ENCODE measurements at regions not wholly inside any gene's neighbourhood (a gene's known extent, or its start where the extent isn't known, plus 50 kb on each side); places are given as distances from the start of the nearest gene placed in this dataset.
"Not testable (repeated sequence)": the region's sequence is repeated elsewhere in the genome, so short reads cannot be mapped to it uniquely, and the experiment has no call there.

DNA sequence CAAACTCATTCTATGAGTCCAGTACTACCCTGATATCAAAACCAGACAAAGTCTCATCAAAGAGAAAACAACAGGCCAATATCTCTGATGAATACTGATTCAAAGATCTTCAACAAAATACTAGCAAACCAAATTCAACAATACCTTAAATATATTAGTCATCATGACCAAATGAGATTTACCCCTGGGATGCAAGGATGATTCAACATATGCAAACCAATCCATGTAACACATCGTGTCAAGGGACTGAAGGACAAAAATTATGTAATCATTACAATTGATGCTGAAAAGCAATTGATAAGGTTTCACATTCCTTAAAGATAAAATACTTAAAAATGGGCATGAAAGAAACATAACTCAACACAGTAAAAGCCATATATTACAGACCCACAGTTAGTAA lies 1476.9 kb downstream of the SI start:
- no peak for DNase-seq

DNA sequence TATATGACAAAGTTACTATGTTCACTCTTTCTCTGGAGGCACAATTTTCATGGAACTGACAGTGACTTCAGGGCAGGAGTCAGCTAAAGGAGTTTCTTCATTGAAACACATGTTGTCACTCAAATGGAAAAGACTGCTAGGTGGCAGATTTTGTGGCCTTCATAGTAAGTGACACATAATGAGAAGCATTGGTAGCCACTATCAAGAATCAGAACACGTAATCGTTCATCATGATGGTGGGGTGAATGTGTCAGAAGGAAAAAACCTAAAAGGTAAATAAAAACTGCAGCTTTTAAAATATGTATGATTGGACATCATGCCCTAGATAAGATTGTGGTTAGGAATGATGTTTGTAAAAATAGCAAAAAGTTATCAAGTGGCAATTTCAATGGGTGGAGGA lies 1491.0 kb downstream of the SI start:
- no peak for DNase-seq

DNA sequence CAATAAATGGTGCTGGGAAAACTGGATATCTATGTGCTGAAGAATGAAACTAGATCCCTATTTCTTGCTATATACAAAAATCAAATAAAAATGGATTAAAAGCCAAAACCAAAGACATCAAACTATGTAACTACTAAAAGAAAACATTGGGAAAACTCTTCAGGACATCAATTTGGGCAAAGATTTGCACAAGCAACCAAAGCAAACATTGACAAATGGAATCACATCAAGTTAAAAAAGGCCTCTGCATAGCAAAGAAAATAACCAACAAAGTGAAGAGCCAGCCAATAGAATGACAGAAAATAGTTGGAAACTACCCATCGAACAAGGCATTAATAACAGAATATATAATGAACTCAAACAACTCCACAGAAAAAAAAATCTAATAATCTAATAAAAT lies 1495.3 kb downstream of the SI start:
- DNase-seq, result no peak

DNA sequence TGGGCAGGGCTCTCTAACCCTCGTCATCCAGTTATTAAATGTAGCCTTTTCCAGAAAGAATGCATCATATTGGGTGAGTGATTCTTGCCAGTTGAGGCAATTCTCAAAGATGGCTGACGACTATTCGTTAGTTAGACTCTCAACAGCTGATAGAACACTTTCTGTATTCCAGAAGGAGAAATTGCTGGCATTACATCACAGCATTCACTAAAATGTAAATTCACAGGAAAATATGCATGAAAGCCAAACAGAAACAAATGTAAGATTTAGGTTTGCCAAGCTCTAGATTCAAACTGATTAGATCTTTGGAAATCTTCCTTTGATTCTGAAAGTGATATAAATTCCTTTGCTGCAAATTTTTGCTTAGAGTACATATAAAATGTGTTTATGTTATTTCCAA lies 1501.0 kb downstream of the SI start:
- no peak for DNase-seq

DNA sequence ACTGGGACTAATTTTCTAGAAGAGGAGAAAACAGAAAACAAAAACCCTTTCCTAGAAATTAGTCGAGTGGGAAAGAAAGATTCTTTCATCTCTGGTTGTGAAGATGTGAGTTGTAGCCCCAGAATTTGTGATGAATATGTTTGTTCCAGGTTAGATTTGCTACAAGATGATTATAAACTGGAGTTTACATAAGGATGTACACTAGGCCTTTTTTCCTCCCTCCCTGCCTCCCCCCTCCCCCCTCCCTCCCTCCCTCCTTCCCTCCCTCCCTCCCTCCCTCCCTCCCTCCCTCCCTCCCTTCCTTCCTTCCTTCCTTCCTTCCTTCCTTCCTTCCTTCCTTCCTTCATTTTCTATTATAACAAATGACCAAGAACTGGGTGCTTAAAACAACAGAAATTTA lies 1502.0 kb downstream of the SI start:
- no peak for DNase-seq

DNA sequence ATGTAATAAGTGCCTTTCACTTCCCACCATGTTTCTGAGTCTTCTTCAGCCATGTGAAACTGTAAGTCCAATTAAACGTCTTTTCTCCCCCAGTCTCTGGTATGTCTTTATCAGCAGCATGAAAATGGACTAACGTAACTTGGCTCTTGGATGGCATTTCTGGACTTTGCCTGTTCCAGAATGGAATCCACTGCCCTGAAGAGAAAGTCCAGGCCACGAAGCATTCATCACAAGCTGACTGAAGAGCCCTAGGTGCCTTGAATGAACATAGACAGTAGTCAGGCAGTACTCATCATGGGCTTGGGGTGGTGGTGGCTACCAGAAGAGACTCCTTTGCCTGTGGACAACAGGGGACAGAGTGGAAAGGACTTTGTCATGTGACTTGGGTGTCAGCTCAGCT lies 1505.0 kb downstream of the SI start:
- DNase-seq, result no peak

DNA sequence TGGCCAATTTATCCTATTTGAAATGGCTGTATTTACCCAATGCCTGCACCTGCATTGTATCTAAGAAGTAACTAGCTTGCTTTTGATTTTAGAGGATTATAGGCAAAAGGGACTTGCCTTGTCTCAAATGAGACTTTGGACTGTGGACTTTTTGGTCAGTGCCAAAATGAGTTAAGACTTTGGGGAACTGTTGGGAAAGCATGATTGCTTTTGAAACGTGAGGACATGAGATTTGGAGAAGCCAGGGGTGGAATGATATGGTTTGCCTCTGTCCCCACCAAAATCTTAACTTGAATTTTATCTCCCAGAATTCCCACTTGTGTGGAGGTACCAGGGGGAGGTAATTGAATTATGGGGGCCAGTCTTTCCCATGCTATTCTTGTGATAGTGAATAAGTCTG lies 1505.4 kb downstream of the SI start:
- no peak for DNase-seq

DNA sequence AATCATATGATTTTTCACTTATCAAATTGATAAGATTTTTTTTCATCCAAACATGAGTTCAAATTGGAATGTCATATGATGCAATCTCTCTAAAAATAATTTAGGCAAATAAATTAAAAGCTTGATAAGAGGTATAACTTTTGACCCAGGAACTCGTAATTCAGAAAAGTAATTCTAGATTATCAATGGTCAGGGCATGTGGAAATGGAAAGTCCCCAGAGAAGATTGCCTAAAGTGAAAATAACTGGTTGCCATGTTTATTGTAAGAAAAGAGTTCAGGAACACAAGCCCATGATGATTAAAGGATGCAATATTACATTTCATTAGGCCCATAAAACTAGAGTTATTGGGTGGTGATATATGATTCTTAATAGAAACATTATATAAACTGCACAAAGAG lies 1514.8 kb downstream of the SI start:
- DNase-seq, result no peak

DNA sequence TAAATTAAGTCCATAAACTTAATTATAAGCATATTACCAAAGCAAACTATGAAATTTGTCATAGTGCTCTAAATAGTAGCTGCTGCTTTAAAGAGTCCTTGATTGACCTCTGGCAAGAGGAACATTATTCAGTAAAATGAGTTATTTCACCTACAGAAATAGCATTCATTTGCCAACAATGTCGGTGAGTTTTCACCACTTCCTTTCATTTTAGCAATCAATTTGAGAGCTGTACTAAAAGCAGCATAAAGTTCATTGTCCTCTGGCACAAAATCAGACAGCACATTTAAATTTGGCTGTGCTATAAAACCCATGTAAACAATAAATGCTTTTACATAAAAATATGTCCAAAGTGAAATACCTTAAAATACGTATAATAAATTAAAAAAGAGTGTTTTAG lies 1515.7 kb downstream of the SI start:
- no peak for DNase-seq

DNA sequence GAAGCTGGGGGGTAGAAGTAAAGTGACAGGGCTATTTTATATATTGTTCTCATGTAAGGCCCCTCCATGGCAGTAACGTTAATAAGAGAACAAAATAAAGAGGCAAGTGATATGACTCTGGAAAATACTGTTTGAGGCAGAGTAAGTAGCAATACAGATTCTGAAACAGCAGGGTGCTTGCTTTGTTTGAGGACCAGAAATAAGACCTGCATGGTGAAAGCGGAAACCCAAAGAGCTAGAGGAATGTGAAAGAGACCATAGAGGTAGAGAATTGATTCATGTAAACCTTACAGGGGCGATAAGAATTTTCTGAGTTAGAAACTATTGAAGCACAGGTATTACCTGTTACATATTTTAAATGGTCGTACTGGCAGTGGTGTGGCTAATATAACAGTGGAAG lies 1517.1 kb downstream of the SI start:
- no peak for DNase-seq

DNA sequence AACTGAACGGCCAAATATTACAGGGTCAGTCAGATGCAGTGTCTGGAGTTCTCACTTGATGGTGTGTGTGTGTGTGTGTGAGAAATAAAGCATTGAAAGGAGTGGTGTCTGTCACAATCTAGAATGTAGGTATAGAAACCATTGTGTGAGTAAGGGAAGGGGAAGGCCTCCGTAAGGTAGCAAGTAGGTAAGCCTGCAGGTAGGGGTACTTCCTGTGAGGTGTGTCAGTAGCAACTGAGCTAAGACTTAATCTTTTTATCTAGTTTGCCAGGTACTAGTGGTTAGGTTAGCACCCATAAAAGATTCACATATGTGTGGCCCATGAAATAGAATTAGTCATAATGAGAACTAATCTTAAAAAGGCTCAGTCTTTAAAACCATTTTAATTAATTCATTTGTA lies 1517.8 kb downstream of the SI start:
- DNase-seq, result no peak

DNA sequence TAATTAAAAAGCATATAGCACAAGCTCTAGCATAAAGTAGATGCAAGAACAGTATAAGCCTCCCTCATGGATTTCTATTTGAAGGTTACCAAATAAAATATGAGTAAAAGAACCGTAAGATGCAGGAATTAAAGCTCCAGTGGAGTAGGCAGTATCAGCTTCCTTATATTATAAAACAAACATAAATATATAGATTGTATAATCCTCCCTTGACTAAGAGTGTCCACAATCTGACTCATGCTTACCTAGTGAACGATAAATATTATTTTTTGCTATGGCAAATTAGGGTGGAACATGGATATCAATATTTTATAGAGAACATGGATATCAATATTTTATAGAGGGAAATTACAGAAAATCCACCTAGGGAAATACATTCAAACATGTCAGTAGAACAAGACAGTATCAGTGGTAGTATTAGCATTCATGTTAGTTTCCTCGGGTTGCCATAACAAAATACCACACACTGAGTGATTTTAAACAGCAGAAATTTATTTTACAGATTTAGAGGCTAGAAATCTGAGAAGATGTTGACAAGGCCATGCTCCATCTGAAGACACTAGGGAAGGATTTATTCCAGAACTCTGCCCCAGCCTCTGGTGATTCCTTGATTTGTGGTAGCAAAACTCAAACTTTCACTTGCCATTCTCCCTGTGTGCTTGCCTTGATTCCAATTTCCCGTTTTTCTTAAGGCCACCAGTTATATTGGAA lies 1521.3 kb downstream of the SI start:
- no peak for DNase-seq

DNA sequence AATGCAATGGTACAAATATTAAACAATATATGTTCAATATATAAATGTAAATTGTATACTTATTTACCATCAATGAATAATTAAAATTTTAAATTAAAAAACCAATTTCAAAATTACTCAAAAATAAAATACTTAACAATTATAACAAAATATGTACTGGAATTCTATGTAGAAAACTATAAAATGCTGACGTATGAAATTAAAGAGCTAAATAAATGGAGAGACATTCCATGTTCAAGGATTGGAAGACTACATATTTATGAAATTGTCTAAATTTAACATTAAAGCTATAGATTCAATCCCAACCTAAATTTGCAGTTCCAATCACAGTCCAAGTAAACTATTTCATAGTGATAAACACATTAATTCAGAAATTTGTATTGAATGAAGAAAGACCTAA lies 1522.4 kb downstream of the SI start:
- no peak for DNase-seq

DNA sequence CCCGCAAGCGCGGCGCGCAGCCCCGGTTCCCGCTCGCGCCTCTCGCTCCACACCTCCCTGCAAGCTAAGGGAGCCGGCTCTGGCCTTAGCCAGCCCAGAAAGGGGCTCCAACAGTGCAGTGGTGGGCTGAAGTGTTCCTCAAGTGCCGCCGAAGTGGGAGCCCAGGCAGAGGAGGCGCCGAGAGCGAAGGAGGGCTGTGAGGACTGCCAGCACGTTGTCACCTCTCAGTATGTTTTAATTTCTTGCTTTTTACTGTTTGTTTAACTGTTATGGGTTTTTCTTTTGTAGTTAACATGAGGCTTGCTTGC lies 1525.7 kb downstream of the SI start:
- no peak for DNase-seq

DNA sequence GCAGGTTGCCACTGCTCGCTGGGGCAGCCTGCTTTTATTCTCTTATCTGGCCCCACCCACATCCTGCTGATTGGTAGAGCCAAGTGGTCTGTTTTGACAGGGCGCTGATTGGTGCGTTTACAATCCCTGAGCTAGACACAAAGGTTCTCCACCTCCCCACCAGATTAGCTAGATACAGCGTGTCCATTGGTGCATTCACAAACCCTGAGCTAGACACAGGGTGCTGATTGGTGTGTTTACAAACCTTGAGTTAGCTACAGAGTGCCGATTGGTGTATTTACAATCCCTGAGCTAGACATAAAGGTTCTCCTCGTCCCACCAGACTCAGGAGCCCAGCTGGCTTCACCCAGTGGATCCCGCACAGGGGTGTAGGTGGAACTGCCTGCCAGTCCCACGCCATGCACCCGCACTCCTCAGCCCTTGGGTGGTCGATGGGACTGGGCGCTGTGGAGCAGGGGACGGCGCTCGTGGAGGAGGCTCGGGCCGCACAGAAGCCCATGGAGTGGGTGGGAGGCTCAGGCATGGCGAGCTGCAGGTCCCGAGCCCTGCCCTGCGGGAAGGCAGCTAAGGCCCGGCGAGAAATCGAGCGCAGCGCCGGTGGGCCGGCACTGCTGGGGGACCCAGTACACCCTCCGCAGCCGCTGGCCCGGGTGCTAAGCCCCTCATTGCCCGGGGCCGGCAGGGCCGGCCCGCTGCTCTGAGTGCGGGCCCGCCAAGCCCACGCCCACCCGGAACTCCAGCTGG lies 1526.2 kb downstream of the SI start:
- not testable (repeated sequence) for DNase-seq

DNA sequence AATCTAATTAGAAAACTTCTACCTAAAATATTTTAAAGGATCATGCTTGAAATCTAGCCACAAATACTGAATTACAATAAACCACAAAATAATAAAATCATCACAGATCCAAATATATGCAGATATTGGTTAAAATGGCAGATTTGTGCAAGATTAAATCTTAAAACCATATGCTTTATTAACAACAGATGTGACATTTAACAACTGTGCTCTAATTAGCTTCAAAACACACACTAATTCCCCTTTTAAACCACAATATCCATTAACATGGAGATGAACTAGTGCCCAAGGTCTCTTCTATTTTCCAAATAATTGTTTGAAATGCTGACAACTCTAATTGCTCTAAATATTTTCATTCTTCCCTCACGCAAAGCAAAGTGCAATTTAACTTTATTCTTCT lies 1530.3 kb downstream of the SI start:
- peak; percentile 43 for DNase-seq

DNA sequence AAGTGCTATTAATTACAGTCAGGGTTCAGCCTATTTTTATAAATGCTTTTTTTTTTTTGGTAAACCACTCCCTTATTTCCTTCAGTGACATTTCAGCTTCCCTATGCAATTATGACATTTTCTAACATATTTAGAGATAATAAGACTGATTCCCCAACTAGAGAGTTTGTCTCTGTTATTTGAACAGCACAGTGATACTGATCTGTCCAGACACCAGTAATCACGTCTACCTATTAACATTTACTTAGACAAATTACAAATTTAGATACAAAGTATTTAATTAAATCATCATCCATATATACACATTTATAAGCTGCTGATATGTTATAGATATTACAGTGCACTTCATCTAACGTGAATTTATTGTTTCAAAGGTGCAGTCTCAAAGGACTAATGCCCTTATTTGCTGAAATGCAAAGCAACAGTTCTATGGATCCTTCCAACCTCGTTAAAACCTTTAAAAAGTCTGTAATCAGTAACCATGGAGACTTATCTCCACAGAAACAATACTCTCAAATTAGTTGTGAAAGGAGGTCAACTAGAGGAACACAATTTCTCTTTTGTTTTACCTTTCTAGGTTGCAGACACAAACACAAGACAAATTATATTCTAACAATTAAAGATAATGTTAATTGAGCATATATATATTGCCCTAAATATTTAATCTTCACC lies 1531.1 kb downstream of the SI start:
- no peak for DNase-seq

DNA sequence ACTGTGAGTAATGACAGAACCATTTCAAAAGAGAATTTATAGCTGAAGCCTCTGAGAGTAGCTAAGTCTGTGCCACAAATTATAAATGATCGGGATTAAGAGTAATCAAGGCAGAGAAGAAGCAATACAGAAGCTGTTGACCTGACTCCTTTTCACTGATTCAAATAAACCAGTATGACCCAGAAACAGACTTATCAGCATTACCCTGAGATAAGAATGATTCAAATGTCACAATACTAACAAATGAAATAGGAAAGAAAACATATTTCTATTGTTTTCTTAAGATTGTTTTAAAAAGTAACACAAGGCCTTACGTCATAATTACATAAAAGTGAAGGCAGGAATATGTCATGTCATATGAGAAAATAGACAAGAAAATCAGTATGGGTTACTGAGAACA lies 1534.6 kb downstream of the SI start:
- DNase-seq, result no peak

DNA sequence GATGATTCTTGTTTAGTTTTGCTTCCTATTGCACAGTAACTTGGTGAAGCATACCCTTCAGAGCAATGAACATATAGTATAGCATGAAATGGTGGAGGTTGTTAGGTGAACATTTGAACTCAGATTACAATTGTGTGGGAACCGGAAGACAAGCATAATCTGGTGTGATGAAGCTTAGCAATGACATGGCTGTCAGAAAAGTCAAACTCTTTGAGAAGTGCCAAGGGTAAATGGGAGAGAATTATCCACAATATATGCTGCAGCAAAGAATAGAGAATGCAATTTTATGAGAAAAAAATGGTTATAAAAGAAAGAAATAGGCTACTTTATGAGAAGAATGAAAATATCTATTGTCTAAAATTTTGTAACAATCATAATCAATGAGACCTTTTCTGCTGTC lies 1536.7 kb downstream of the SI start:
- no peak for DNase-seq

DNA sequence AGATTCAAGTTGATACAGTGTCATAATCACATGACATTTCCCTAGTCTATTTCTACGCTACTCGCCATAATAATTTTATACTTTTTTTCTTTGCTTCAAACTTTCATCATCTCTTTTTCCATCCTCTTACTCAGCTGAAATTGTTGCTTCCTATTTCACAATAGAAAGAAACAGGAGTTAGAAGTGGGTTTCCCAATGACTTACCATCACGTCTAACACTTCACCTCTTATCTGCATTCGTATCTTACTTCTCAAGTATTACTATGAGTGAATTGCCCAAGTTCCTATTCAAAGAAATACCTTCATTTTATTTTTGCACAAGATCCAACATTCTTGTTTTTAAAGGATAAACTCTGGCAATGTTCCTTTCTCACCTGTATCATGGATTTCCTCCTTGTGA lies 1539.9 kb downstream of the SI start:
- no peak for DNase-seq

DNA sequence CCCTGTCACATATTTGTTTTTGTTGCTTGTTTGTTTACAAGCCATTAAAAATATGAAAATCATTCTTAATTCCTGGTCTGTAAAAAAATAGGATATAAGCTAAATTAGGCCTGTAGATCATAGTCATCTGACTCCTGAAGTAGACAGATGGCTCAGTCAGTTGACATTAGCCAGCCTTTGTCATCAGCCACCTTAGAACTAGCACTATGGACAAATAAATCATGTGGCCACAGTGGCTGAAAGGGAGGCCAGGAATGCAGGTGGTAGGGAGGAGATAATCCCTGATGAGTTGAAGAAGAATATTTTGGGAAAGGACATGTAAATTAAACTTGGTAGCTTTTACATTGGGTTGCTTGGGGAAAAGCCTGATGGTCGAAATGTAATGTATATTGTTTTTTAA lies 1544.9 kb downstream of the SI start:
- no peak for DNase-seq

DNA sequence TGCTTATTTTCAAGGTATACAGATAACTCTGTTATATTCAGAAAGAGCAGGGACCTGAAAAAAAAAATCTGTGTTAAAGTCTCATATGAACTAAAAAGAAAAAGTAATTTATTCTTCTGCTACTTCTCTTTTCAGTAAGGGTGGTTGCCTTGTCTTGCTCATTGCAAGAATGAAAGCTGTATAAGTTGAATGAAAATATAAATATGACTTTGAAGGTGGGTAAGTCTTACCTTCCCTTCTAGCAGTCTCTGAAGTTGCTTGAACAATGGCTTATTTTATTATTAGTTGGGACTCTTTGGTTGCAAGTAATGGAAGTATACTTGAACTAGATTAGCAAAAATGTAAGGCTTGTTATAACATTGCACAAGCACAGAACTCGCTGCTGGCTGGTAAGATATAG lies 1554.9 kb downstream of the SI start:
- no peak for DNase-seq

DNA sequence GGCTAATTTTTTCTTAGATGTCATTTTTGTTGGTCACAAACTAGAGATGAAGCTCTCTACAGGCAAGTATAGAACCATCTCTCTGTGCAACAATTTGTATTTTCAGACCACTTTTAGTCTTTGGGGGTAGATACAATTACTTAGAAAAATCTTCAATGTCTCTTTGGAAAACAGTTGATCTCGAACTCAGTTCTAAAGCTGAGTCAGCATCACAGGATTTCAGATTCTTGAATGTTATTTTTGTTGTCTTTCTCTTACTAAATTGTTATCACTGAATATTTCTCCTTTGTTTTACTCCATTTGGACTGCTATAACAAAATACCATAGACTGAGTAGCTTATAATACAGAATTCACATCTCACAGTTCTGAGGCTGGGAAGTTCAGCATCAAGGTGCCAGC lies 1557.0 kb downstream of the SI start:
- no peak for DNase-seq

DNA sequence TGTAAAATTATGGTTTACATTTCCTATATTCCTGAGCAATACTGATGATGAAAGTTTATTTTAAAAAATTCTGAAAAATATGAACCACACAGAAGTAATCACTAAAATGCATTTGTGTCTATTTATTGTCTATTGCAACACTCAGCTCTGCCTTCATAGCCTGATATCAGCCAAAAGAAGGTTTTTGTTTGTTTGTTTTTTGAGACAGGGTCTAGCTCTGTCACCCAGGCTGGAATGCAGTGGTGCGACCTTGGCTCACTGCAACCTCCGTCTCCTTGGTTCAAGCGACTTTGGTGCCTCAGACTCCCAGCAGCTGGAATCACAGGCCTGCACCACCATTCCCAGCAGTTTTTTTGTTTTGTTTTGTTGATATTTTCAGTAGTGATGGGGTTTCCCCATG lies 1560.2 kb downstream of the SI start:
- no peak for DNase-seq
